AG09319 (cell line): ENCODE measurements at regions not wholly inside any gene's neighbourhood (a gene's known extent, or its start where the extent isn't known, plus 50 kb on each side); places are given as distances from the start of the nearest gene placed in this dataset.

Experiments
- DNase-seq: peaks from one replicate; pipeline ENCODE4 v3.0.0-alpha.2; 2010; ENCODE audit warnings: low read depth; ENCODE audit errors: extremely low read depth
- CTCF ChIP-seq: IDR thresholded peaks from 2 replicates; pipeline ENCODE4 v1.5.1; 2011; ENCODE audit warnings: low read depth, mild to moderate bottlenecking, inconsistent platforms, low read length, moderate library complexity

GRCh38 chr16:86101137-86101896 lies 202.4 kb downstream of the IRF8 start:
- no peak for DNase-seq
- no peak for TF ChIP-seq CTCF

- no peak for DNase-seq
Observed at GRCh38 chr16:86101897-86102157, 202.9 kb downstream of the IRF8 start.

GRCh38 chr16:86103320-86103719 lies 204.4 kb downstream of the IRF8 start:
- no peak for DNase-seq
- TF ChIP-seq CTCF = no peak

More at GRCh38 chr16:86101897-86102157, 202.9 kb downstream of the IRF8 start:
- TF ChIP-seq CTCF = no peak

- TF ChIP-seq CTCF = no peak
Observed at GRCh38 chr16:86104537-86105048, 205.6 kb downstream of the IRF8 start.

GRCh38 chr16:86107215-86107825 lies 208.4 kb downstream of the IRF8 start:
- no peak for DNase-seq
- TF ChIP-seq CTCF = no peak

More at GRCh38 chr16:86104537-86105048, 205.6 kb downstream of the IRF8 start:
- DNase-seq = no peak

GRCh38 chr16:86108062-86108461 lies 209.1 kb downstream of the IRF8 start:
- TF ChIP-seq CTCF = no peak
- no peak for DNase-seq

- no peak for TF ChIP-seq CTCF
- no peak for DNase-seq
Observed at GRCh38 chr16:86110134-86110533, 211.2 kb downstream of the IRF8 start.
